VCaP (cell line): ENCODE measurements at regions not wholly inside any gene's neighbourhood (a gene's known extent, or its start where the extent isn't known, plus 50 kb on each side); places are given as distances from the start of the nearest gene placed in this dataset.

Experiments
- H3K27ac ChIP-seq: fragments of 450-650 bp; 2 replicates; pipeline ENCODE4 v1.5.1; 2017
- CTCF ChIP-seq: fragments of 450-650 bp; conservative IDR thresholded peaks from 2 replicates; pipeline ENCODE4 v1.5.1; 2017; ENCODE audit warnings: mild to moderate bottlenecking, moderate library complexity

- H3K27ac ChIP-seq, result no peak overlapping the region
- no peak for TF ChIP-seq CTCF
Observed at GRCh38 chr2:66382091-66382490, 52.8 kb upstream of the MEIS1 start.

DNA sequence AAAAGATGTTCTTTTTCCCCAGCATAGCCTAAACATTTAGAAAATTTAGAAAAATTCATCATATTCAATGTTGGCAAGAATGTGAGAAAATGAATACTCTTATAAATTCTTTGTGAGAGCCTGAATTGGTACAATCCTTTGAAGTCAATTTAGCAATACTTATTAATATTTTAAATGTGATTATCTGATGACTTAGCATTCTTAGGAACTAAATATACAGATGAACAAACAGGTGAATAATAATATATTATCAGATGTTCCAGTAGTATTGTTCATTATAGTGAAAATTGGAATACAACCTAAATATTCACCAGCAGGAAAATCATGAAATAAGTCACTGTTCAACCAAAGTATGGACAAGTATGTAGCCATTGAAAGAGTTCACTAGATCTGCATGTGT lies 55.5 kb upstream of the MEIS1 start:
- no peak for TF ChIP-seq CTCF
- H3K27ac ChIP-seq, result no peak overlapping the region

DNA sequence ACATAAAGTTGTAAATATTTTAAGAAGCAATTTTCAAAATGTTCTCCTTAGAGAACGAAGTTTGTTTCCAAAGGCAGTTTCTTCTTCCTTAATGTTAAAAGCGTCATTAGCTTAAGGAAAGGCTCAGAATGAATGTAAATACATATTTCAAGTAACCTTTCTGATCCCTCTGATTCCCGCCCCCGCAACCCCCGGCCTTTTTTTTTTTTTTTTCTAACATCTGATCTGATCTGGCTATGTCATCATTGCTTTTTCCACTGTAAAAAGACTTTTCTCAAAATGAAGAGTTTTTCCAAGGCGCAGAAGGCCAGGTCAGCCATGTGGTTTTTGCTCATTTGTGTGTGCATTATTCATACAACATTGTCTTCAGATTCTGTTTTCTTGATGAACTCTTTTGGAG lies 57.1 kb upstream of the MEIS1 start:
- no peak for TF ChIP-seq CTCF
- no peak overlapping the region for H3K27ac ChIP-seq

- no peak for TF ChIP-seq CTCF
- H3K27ac ChIP-seq, result no peak overlapping the region
Observed at GRCh38 chr2:66370824-66371223, 64.1 kb upstream of the MEIS1 start.

DNA sequence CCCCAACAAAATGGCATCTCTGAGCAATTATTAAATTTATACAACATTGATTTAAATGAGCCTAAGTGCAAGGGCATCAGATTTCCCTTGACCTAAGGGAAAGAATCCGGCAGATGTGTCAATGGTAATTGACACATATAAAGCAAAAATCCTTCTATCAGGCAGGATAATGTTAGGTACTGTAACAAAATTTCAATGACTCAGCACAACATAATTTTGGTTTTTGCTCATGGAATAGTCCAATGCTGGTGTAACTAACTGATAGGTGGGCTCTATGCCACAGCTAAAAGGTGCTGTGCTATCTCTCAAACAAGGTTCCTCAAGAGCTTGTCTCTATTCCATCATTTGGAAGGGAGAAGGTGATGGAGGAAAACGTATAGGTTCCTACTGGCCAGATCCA lies 68.3 kb upstream of the MEIS1 start:
- no peak overlapping the region for H3K27ac ChIP-seq
- TF ChIP-seq CTCF, result no peak

GRCh38 chr2:66364495-66365333 lies 70.2 kb upstream of the MEIS1 start:
- H3K27ac ChIP-seq, result no peak overlapping the region
- TF ChIP-seq CTCF, result no peak

- H3K27ac ChIP-seq, result no peak overlapping the region
- no peak for TF ChIP-seq CTCF
Observed at GRCh38 chr2:66362701-66363100, 72.2 kb upstream of the MEIS1 start.
